GM12891 (cell line): ENCODE measurements at regions not wholly inside any gene's neighbourhood (a gene's known extent, or its start where the extent isn't known, plus 50 kb on each side); places are given as distances from the start of the nearest gene placed in this dataset.

Experiments used
- DNase-seq: peaks from one replicate; pipeline ENCODE4 v3.0.0; 2011; ENCODE audit warnings: low spot score; ENCODE audit not compliant: insufficient read length
- FAIRE-seq: peaks from 2 replicates; lab custom pipeline; 2011; peaks lifted over from hg19 to GRCh38; lab: Jason Lieb, UNC
- PAX5 ChIP-seq: IDR thresholded peaks from 2 replicates; pipeline ENCODE4 v1.6.1; 2011; ENCODE audit warnings: low read length, moderate library complexity, mild to moderate bottlenecking; ENCODE audit not compliant: insufficient read depth, severe bottlenecking
- POLR2A ChIP-seq: IDR thresholded peaks from 2 replicates; pipeline ENCODE4 v1.6.1; 2011; ENCODE audit warnings: low read depth, low read length, control low read depth
- POLR2AphosphoS5 ChIP-seq: IDR thresholded peaks from 2 replicates; pipeline ENCODE4 v1.6.1; 2011; ENCODE audit warnings: low read depth, low read length, control low read depth
- POU2F2 ChIP-seq: IDR thresholded peaks from 2 replicates; pipeline ENCODE4 v1.6.1; 2011; ENCODE audit warnings: low read depth, mild to moderate bottlenecking, control low read depth, low read length, moderate library complexity
- SPI1 ChIP-seq: IDR thresholded peaks from 2 replicates; pipeline ENCODE4 v1.6.1; 2011; ENCODE audit warnings: low read depth, low read length, control low read depth
- TAF1 ChIP-seq: IDR thresholded peaks from 2 replicates; pipeline ENCODE4 v1.6.1; 2011; ENCODE audit warnings: low read depth, low read length, control low read depth

DNA sequence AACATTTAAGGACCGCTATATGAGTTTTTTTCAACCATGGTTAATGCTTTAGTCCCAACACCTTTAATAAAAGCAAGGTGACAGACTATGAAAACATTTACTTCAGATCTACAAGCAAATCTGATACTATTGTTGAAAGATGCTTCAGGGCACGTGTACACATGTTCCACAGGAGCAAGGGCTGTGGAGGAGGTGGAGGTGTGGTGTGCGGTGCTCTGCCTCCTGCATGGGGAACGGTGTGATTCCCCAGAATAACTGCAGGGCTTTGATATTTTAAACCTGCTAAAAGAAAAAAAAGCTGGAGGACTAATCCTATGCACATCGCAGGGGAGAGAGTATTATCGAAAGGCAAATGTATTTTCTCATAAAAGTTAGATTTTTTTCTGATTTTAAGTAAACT lies 188.1 kb upstream of the CEP162 start:
- TF ChIP-seq POU2F2: no peak
- TF ChIP-seq POLR2A: no peak
- TF ChIP-seq POLR2AphosphoS5: no peak
- TF ChIP-seq PAX5: no peak
- TF ChIP-seq SPI1: no peak
- TF ChIP-seq TAF1: no peak
- DNase-seq (no peak), FAIRE-seq (no peak)

DNA sequence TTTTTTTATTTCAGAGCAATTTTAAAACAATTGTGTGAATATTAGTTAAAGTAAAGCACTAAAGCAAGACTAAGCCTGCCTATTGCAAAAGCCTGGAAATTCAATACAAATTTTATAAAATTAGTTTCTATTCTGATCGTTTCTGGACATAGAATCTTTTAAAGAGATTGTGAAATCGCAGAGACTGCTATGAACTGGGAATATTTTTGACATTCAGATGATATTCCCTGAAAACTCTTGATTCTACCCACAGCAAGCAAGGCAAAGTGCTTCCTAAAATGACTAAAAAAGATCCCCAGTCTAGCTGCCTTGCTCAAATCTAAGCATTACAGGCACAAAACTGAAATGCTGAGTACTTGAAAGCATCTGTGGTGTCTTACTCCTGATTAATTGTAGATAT lies 187.6 kb upstream of the CEP162 start:
- no peak for FAIRE-seq
- TF ChIP-seq POLR2AphosphoS5 (no peak), PAX5 (no peak), POLR2A (no peak), SPI1 (no peak), POU2F2 (no peak), TAF1 (no peak)
- no peak for DNase-seq

DNA sequence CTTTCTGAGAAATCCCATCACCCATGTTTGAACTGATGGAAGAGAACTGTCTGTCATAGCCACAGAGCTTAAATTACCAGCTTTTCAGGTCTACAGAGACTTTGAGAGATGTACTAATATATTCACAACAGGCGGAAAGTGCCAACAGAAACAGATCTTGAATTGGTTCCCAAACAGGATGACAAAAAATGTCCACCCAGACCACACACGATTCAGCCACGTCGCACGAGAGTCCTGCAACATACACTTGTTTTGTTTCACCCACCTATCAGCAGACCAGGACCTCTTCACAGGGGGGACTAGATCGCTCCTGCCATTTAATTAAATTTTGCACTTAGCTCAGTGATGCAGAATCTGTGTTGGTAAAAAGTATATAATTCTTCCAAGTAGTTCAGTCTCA lies 187.1 kb upstream of the CEP162 start:
- TF ChIP-seq POU2F2 (no peak), TAF1 (no peak), SPI1 (no peak), PAX5 (no peak), POLR2AphosphoS5 (no peak), POLR2A (no peak)
- FAIRE-seq: no peak
- DNase-seq: no peak

DNA sequence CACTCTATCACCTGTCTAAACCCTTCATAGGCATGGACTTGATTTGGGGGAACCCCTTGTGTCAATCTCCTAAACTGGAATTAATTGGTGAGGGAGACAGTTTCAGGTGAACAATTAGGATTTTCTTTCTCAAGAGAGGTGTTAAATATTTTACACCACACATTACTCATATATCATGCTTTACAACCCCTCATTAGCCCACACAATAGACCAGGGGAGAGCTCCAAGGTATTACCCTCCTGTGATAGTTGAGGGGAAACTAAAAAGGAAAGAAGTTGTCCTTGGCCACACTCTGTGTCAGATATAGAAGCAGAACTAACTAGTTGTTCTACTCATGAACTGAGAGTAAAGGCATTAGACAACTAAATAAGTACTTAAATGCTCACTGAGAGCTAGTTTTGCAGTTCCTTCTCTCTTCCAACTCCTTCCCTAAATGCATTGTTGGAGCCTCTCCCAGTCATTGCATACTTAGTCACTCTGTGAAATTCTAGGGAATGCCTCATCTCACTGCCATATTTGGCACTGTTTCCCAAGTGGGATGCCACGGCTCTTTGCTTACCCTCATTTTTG lies 183.7 kb upstream of the CEP162 start:
- DNase-seq: no peak

DNA sequence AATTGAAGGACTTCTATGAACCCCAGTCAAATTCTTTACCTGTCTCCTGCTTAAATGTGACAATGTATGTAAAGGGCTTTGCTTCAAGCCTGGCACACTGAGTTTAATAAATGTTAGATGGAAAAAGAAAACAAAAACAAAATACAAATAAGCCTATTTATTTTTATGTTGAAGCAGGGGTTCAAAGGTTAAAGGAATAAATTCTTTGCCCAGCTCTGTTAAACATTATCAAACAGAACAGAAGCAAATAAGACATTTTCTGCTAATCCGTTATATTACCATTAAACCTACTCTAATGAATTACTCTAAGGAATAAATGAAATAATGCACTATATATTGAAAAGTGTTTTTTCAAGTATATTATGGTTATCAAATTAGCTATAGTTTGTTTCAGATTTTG lies 182.5 kb upstream of the CEP162 start:
- FAIRE-seq: no peak
- DNase-seq: no peak
- no peak for TF ChIP-seq TAF1
- TF ChIP-seq POLR2A: no peak
- TF ChIP-seq POLR2AphosphoS5: no peak
- no peak for TF ChIP-seq SPI1
- TF ChIP-seq PAX5: no peak
- no peak for TF ChIP-seq POU2F2

More for the DNA sequence above, 183.7 kb upstream of the CEP162 start:
- no peak for FAIRE-seq
- no peak for TF ChIP-seq TAF1
- no peak for TF ChIP-seq POU2F2
- TF ChIP-seq PAX5: no peak
- no peak for TF ChIP-seq SPI1
- TF ChIP-seq POLR2AphosphoS5: no peak
- TF ChIP-seq POLR2A: no peak

DNA sequence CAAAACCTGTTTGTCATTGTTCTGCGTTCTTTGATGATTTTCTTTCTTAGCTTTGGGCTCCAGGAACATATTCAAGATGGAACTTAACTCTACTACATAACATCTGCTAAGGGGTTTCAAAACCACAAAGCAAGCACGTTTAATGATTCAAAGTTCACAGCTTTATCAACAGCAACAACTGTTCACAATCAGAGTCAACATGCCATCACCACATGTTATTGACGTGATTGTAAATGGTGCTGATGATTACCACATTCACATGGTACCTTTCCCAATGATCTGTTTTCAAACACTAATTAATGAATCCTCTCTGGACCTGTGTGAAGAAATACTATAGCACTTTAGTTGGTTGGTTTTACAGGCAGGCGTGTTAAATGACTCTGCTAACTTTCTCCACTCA lies 180.6 kb upstream of the CEP162 start:
- no peak for DNase-seq

DNA sequence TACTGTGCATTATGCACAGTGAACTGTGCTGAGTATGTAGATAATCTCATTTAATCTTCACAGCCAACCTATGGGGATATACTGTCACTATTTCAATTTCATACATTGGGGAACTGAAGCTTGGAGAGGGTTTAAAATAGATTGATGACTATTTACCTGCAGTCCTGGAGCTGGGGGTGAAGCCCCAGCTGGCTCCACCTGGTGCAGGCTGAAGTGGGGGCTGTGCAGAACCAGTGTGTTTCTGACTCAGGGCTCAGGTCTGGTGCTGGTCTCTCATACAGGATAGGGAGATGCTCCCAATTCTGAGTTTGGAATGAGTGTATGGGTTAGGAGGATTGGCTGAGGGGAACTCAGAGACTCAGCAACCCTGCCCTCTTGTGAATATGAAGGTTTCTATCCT lies 176.1 kb upstream of the CEP162 start:
- no peak for TF ChIP-seq TAF1
- TF ChIP-seq PAX5: no peak
- TF ChIP-seq POLR2AphosphoS5: no peak
- no peak for TF ChIP-seq SPI1
- TF ChIP-seq POLR2A: no peak
- TF ChIP-seq POU2F2: no peak
- FAIRE-seq (no peak), DNase-seq (no peak)

More for the DNA sequence above, 180.6 kb upstream of the CEP162 start:
- TF ChIP-seq POU2F2: no peak
- no peak for TF ChIP-seq POLR2AphosphoS5
- no peak for TF ChIP-seq POLR2A
- no peak for TF ChIP-seq PAX5
- no peak for TF ChIP-seq SPI1
- TF ChIP-seq TAF1: no peak
- no peak for FAIRE-seq

DNA sequence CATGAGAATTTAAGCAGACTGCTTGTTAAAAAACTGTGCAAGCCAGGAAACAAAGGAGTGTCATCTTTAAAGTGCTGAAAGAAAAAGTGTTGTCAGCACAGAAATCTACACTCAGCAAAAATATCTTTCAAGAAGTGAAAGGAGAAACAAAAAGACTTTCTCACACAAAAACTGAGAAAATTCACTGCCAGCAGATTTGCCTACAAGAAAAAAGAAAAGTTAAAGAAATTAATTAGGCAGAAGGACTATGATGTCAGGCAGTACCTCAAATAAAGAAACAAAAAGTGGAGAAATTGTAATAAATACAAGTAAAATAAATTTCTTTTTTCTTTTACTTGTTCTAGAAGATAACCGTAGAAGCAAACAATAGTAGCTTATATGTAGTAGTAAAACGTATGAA lies 171.6 kb upstream of the CEP162 start:
- TF ChIP-seq POLR2A (no peak), POLR2AphosphoS5 (no peak), SPI1 (no peak), TAF1 (no peak), POU2F2 (no peak), PAX5 (no peak)
- FAIRE-seq (no peak), DNase-seq (no peak)

DNA sequence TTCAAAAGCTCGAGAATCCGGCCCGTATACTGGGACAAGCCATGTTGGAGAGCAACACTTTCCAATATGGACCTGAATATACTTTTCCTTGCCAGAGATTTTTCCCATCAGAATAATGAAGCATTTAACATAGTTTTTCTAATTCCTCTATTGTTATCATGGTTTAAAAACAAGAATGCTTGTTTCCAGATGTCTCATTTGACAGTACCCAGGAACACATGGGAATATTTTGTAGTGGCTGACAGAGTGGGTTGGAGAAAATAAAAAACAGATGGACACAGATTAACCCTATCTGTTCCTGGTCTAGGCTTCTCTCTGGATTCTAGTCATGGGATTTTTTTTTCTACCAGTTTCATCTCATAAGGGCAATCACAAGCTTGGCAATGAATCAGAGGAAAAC lies 164.8 kb upstream of the CEP162 start:
- DNase-seq (no peak), FAIRE-seq (no peak)
- no peak for TF ChIP-seq SPI1
- no peak for TF ChIP-seq POLR2A
- no peak for TF ChIP-seq TAF1
- TF ChIP-seq PAX5: no peak
- TF ChIP-seq POU2F2: no peak
- no peak for TF ChIP-seq POLR2AphosphoS5

DNA sequence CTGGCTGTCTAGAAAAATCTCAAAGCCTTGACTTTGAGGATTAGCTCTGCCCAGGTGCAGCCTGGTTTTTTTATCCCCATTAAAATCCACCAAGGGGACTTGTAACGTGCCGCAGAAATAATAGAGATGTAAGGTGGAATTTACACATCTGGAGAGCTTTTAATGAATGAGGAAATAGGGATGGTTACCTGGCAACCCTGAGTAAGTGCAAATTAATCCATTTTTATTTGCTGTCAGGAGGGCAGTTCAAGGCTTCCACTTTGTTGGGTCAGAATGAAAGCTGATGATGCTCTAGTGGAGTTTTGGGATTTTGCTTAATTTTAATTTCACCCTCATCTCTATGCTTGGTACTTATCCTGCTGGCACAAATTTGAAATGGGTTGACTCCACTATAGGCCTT lies 163.4 kb upstream of the CEP162 start:
- TF ChIP-seq TAF1: no peak
- TF ChIP-seq PAX5: no peak
- TF ChIP-seq POLR2AphosphoS5: no peak
- TF ChIP-seq POU2F2: no peak
- no peak for TF ChIP-seq POLR2A
- no peak for TF ChIP-seq SPI1
- no peak for DNase-seq
- no peak for FAIRE-seq
